ENCODE measurements at regions not wholly inside any gene's neighbourhood (a gene's known extent, or its start where the extent isn't known, plus 50 kb on each side); places are given as distances from the start of the nearest gene placed in this dataset.

GRCh38 chr2:194363878-194364277 lies 1293.1 kb upstream of the SLC39A10 start:
- no peak for TF ChIP-seq POLR2AphosphoS5 (IDR thresholded peaks at IDR 0.05; ENCODE audit: low read depth, low read length)
- no peak for TF ChIP-seq POLR2A (IDR thresholded peaks at IDR 0.05; ENCODE audit: low read depth, low read length)

Data from GM12892 (cell line).